SK-N-SH (cell line): ENCODE measurements at regions not wholly inside any gene's neighbourhood (a gene's known extent, or its start where the extent isn't known, plus 50 kb on each side); places are given as distances from the start of the nearest gene placed in this dataset.
"Not testable (repeated sequence)": the region's sequence is repeated elsewhere in the genome, so short reads cannot be mapped to it uniquely, and the experiment has no call there.

Experiments
- CTCF ChIA-PET: fragments of 300-600, 350-600 bp; formaldehyde crosslinking; extraction: SDS; loops from one replicate; lab custom pipeline; 2021; lab: Yijun Ruan, JAX
- POLR2A ChIA-PET: fragments of 350-600 bp; sonication (Branson Sonifier 250); formaldehyde crosslinking; extraction: SDS; loops from one replicate; lab custom pipeline; 2020; ENCODE audit warnings: antibody characterized with exemption, inconsistent platforms; lab: Yijun Ruan, JAX
- DNase-seq: peaks from one replicate; pipeline ENCODE4 v3.0.0; 2012
- H2AFZ ChIP-seq: fragments of 200-600 bp; sonication (generic); 2 replicates; pipeline ENCODE4 v1.8.1; 2016; ENCODE audit warnings: antibody characterized with exemption, mild to moderate bottlenecking, low read depth
- H3F3A ChIP-seq: fragments of 200-600 bp; sonication (generic); replicated peaks from 2 replicates; pipeline ENCODE3; 2016; ENCODE audit warnings: antibody characterized with exemption, mild to moderate bottlenecking; ENCODE audit not compliant: insufficient read depth
- H3K27ac ChIP-seq, 2 experiments: fragments of 200-500 bp in 1 of 2; fragments of 200-600 bp in 1 of 2; sonication (Bioruptor generic) in 1 of 2; sonication (generic), shearing (Covaris generic) in 1 of 2; 2 replicates each; pipeline versions ENCODE4 v1.5.1 to v1.6.1; 2014 to 2016; ENCODE audit warnings: low read depth in 2 of 2, inconsistent platforms in 1 of 2, low read length in 1 of 2, mild to moderate bottlenecking in 1 of 2, mixed read lengths in 1 of 2
- H3K27me3 ChIP-seq: fragments of 200-600 bp; sonication (generic), shearing (Covaris generic); 2 replicates; pipeline ENCODE4 v1.6.1; 2016; ENCODE audit warnings: mixed run types; ENCODE audit not compliant: insufficient read depth
- H3K36me3 ChIP-seq, 2 experiments: fragments of 200-500 bp in 1 of 2; fragments of 200-600 bp in 1 of 2; sonication (Bioruptor generic) in 1 of 2; sonication (generic) in 1 of 2; replicated peaks in 1 of 2; 2 replicates each; pipeline versions ENCODE3 to v1.5.1; 2014 to 2016; ENCODE audit warnings: low read length in 1 of 2, mild to moderate bottlenecking in 1 of 2; ENCODE audit not compliant: insufficient read depth in 2 of 2, control insufficient read depth in 1 of 2
- H3K4me1 ChIP-seq, 2 experiments: fragments of 200-500 bp in 1 of 2; fragments of 200-600 bp in 1 of 2; sonication (Bioruptor generic) in 1 of 2; sonication (generic), shearing (Covaris generic) in 1 of 2; 2 replicates each; pipeline versions ENCODE4 v1.5.1 to v1.6.1; 2014 to 2016; ENCODE audit warnings: low read depth in 1 of 2, low read length in 1 of 2, mixed run types in 1 of 2; ENCODE audit not compliant: insufficient read depth in 2 of 2, control insufficient read depth in 1 of 2
- H3K4me2 ChIP-seq: fragments of 200-600 bp; sonication (generic), shearing (Covaris generic); 2 replicates; pipeline ENCODE4 v1.6.1; 2017; ENCODE audit warnings: mixed run types
- H3K4me3 ChIP-seq, 2 experiments: fragments of 200-500 bp in 1 of 2; fragments of 200-600 bp in 1 of 2; sonication (Bioruptor generic) in 1 of 2; sonication (generic), shearing (Covaris generic) in 1 of 2; 2 replicates each; pipeline versions ENCODE4 v1.5.1 to v1.8.1; 2014 to 2016; ENCODE audit warnings: low read depth in 2 of 2, inconsistent platforms in 1 of 2, low read length in 1 of 2, mild to moderate bottlenecking in 1 of 2, mixed read lengths in 1 of 2, moderate library complexity in 1 of 2
- H3K79me2 ChIP-seq: fragments of 200-600 bp; sonication (generic); 2 replicates; pipeline ENCODE4 v1.8.1; 2017; ENCODE audit warnings: mild to moderate bottlenecking; ENCODE audit not compliant: insufficient read depth
- H3K9ac ChIP-seq: fragments of 200-600 bp; sonication (generic); 2 replicates; pipeline ENCODE4 v1.6.1; 2017; ENCODE audit warnings: mixed run types
- H3K9me2 ChIP-seq: fragments of 200-600 bp; sonication (generic); 2 replicates; pipeline ENCODE4 v1.6.1; 2017; ENCODE audit warnings: mixed run types
- H3K9me3 ChIP-seq: fragments of 200-600 bp; sonication (generic); 2 replicates; pipeline ENCODE4 v1.6.1; 2017; ENCODE audit warnings: mixed run types, mild to moderate bottlenecking, moderate library complexity
- H4K20me1 ChIP-seq: fragments of 200-600 bp; sonication (generic); 2 replicates; pipeline ENCODE4 v1.6.1; 2017; ENCODE audit warnings: mild to moderate bottlenecking, mixed run types; ENCODE audit not compliant: insufficient read depth
- EP300 ChIP-seq, 2 experiments: IDR thresholded peaks; 2 replicates each; pipeline versions ENCODE4 v1.4.0 to v1.6.1; 2012; ENCODE audit warnings: borderline replicate concordance in 1 of 2, low read depth in 1 of 2, low read length in 1 of 2
- FOSL2 ChIP-seq: IDR thresholded peaks from 2 replicates; pipeline ENCODE4 v1.4.0; 2012; ENCODE audit warnings: low read depth, mild to moderate bottlenecking, moderate library complexity, borderline replicate concordance
- GATA2 ChIP-seq: sonication (generic); formaldehyde crosslinking; IDR thresholded peaks from 2 replicates; pipeline ENCODE4 v1.5.0; 2020; ENCODE audit warnings: mild to moderate bottlenecking, missing genetic modification reagents
- POLR2AphosphoS5 ChIP-seq: IDR thresholded peaks from 2 replicates; pipeline ENCODE4 v1.6.1; 2012; ENCODE audit warnings: low read depth, low read length
- RAD21 ChIP-seq: IDR thresholded peaks from 2 replicates; pipeline ENCODE4 v1.6.1; 2012; ENCODE audit warnings: mild to moderate bottlenecking, low read length
- RCOR1 ChIP-seq: fragments of 150-350 bp; IDR thresholded peaks from 2 replicates; pipeline ENCODE4 v1.6.1; 2017; ENCODE audit warnings: antibody characterized with exemption, low read length
- SIN3A ChIP-seq: IDR thresholded peaks from 2 replicates; pipeline ENCODE4 v1.6.1; 2012; ENCODE audit warnings: low read depth, mild to moderate bottlenecking, low read length, moderate library complexity, borderline replicate concordance
- WGBS: methylation state at CpG from one replicate; pipeline ENCODE4 v1.1.6; 2017; ENCODE audit warnings: low lambda C conversion rate; 5-methylcytosine and 5-hydroxymethylcytosine counted together
- TF ChIP-seq, protein P1 (sequence below): IDR thresholded peaks from 2 replicates; pipeline ENCODE4 v1.6.1; 2012; ENCODE audit warnings: mild to moderate bottlenecking, low read depth, low read length, moderate library complexity
- TF ChIP-seq, protein P2 (sequence below): fragments of 150-350 bp; IDR thresholded peaks from 2 replicates; pipeline ENCODE4 v1.6.1; 2016; ENCODE audit warnings: mild to moderate bottlenecking, low read depth, low read length
- TF ChIP-seq, protein P3 (sequence below): fragments of 200-600 bp; sonication (generic); IDR thresholded peaks from 2 replicates; pipeline ENCODE4 v1.6.1; 2017; ENCODE audit warnings: antibody characterized with exemption, mild to moderate bottlenecking, moderate library complexity

GRCh38 chr1:38583287-38583686 lies 276.3 kb downstream of the RRAGC start:
- H3K4me3 ChIP-seq, H3K4me2 ChIP-seq, H4K20me1 ChIP-seq, H3K9ac ChIP-seq, H3K79me2 ChIP-seq, H3K9me3 ChIP-seq, CTCF ChIA-PET, H3K9me2 ChIP-seq, H3F3A ChIP-seq, H2AFZ ChIP-seq, DNase-seq, H3K4me1 ChIP-seq, H3K36me3 ChIP-seq, H3K27ac ChIP-seq, POLR2A ChIA-PET: not testable (repeated sequence)
- 55% methylated on average over 2 of the region's 2 CpGs for WGBS
- H3K27me3 ChIP-seq: peaks cover 18% of the 10 kb centered on the region

DNA sequence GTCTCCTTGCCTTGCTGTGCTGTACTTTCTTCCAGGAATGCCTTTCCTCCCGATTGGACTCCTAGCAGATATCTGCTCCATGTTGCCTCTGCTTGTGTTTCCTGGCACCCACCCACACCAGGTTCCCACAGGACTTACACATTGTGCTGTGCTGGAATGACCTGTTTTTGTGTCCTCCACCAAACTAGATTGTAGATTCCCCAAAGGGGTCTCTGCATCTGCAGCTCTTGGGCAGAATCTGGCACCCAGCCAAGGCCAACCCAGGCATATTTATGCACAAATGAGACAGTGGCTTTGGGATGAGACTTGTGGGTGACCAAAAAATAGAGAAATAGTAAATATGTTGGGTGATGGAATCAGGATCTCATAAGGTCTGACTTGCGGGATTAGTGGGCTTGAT lies 278.2 kb downstream of the RRAGC start:
- WGBS: 15% methylated on average over 2 of the region's 2 CpGs
- H3K4me3 ChIP-seq: no peak overlapping the region
- no peaks in the 10 kb centered on the region for H4K20me1 ChIP-seq
- POLR2A ChIA-PET: no interaction called here
- no peaks in the 10 kb centered on the region for H3K36me3 ChIP-seq
- peaks cover 31% of the 10 kb centered on the region for H3K27me3 ChIP-seq
- no peaks in the 10 kb centered on the region; a peak in 1 of 4 replicates for H3K4me1 ChIP-seq
- no peaks in the 10 kb centered on the region for H3K9me3 ChIP-seq
- no peak overlapping the region for H2AFZ ChIP-seq
- no peak overlapping the region for H3K9ac ChIP-seq
- no peak for DNase-seq
- H3K9me2 ChIP-seq: no peaks in the 10 kb centered on the region
- CTCF ChIA-PET: no interaction called here
- no peaks in the 10 kb centered on the region for H3F3A ChIP-seq
- H3K27ac ChIP-seq: no peak overlapping the region
- TF ChIP-seq SIN3A (no peak), RAD21 (no peak), POLR2AphosphoS5 (no peak), EP300 (IDR thresholded peaks at IDR 0.05; ENCODE audit: borderline replicate concordance in 1 of 2, low read depth in 1 of 2, low read length in 1 of 2) (no peak)
- TF ChIP-seq, protein P1, sequence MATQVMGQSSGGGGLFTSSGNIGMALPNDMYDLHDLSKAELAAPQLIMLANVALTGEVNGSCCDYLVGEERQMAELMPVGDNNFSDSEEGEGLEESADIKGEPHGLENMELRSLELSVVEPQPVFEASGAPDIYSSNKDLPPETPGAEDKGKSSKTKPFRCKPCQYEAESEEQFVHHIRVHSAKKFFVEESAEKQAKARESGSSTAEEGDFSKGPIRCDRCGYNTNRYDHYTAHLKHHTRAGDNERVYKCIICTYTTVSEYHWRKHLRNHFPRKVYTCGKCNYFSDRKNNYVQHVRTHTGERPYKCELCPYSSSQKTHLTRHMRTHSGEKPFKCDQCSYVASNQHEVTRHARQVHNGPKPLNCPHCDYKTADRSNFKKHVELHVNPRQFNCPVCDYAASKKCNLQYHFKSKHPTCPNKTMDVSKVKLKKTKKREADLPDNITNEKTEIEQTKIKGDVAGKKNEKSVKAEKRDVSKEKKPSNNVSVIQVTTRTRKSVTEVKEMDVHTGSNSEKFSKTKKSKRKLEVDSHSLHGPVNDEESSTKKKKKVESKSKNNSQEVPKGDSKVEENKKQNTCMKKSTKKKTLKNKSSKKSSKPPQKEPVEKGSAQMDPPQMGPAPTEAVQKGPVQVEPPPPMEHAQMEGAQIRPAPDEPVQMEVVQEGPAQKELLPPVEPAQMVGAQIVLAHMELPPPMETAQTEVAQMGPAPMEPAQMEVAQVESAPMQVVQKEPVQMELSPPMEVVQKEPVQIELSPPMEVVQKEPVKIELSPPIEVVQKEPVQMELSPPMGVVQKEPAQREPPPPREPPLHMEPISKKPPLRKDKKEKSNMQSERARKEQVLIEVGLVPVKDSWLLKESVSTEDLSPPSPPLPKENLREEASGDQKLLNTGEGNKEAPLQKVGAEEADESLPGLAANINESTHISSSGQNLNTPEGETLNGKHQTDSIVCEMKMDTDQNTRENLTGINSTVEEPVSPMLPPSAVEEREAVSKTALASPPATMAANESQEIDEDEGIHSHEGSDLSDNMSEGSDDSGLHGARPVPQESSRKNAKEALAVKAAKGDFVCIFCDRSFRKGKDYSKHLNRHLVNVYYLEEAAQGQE: no peak
- H3K4me2 ChIP-seq: no peak overlapping the region
- H3K79me2 ChIP-seq: no peaks in the 10 kb centered on the region

- WGBS: 5% methylated on average over 2 of the region's 2 CpGs
- no peak overlapping the region for H3K4me2 ChIP-seq
- CTCF ChIA-PET: interaction anchor here (0.9 kb wide), 1 partner anchor 17 kb away, joined by 4 read pairs; no protein-coding TSS in a partner anchor
- no peaks in the 10 kb centered on the region for H4K20me1 ChIP-seq
- POLR2A ChIA-PET: no interaction called here
- DNase-seq: no peak
- H3K9me2 ChIP-seq: no peaks in the 10 kb centered on the region
- H3K9ac ChIP-seq: no peak overlapping the region
- no peak overlapping the region for H2AFZ ChIP-seq
- no peaks in the 10 kb centered on the region for H3K79me2 ChIP-seq
- no peak overlapping the region for H3K27ac ChIP-seq
- H3K9me3 ChIP-seq: no peaks in the 10 kb centered on the region
- no peaks in the 10 kb centered on the region for H3F3A ChIP-seq
- H3K4me3 ChIP-seq: no peak overlapping the region
- H3K36me3 ChIP-seq: no peaks in the 10 kb centered on the region
- H3K27me3 ChIP-seq: peaks cover 31% of the 10 kb centered on the region
- TF ChIP-seq GATA2 (no peak), FOSL2 (no peak), SIN3A (no peak), RCOR1 (no peak)
- TF ChIP-seq, protein P2, sequence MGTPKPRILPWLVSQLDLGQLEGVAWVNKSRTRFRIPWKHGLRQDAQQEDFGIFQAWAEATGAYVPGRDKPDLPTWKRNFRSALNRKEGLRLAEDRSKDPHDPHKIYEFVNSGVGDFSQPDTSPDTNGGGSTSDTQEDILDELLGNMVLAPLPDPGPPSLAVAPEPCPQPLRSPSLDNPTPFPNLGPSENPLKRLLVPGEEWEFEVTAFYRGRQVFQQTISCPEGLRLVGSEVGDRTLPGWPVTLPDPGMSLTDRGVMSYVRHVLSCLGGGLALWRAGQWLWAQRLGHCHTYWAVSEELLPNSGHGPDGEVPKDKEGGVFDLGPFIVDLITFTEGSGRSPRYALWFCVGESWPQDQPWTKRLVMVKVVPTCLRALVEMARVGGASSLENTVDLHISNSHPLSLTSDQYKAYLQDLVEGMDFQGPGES: no peak
- TF ChIP-seq, protein P3, sequence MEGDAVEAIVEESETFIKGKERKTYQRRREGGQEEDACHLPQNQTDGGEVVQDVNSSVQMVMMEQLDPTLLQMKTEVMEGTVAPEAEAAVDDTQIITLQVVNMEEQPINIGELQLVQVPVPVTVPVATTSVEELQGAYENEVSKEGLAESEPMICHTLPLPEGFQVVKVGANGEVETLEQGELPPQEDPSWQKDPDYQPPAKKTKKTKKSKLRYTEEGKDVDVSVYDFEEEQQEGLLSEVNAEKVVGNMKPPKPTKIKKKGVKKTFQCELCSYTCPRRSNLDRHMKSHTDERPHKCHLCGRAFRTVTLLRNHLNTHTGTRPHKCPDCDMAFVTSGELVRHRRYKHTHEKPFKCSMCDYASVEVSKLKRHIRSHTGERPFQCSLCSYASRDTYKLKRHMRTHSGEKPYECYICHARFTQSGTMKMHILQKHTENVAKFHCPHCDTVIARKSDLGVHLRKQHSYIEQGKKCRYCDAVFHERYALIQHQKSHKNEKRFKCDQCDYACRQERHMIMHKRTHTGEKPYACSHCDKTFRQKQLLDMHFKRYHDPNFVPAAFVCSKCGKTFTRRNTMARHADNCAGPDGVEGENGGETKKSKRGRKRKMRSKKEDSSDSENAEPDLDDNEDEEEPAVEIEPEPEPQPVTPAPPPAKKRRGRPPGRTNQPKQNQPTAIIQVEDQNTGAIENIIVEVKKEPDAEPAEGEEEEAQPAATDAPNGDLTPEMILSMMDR: no peak
- no peaks in the 10 kb centered on the region; a peak in 1 of 4 replicates for H3K4me1 ChIP-seq
Measured at GRCh38 chr1:38580594-38580993, 279.0 kb downstream of the RRAGC start.
